ENCODE measurements at regions not wholly inside any gene's neighbourhood (a gene's known extent, or its start where the extent isn't known, plus 50 kb on each side); places are given as distances from the start of the nearest gene placed in this dataset.
"Not testable (repeated sequence)": the region's sequence is repeated elsewhere in the genome, so short reads cannot be mapped to it uniquely, and the experiment has no call there.

DNA sequence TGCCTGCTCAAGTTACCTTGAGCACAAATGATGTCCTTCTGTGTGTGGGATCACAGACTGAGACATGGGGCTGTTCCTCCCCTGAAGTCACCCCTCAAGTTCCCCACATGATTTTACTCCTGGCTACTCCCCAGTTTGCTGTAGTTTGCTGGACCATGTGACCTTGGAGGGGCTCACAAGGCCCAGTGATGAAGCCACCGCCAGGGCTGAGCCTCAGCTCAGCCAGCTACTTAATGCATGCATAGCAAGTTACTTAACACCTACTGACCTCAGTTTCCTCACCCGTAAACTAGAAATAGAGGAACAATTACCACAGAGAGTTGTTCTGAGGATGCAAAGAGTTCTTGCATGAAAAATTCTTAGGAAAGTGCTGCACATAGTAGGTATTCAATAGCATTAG, 283.7 kb upstream of the PLGLB2 start:
- not testable (repeated sequence) for ATAC-seq

DNA sequence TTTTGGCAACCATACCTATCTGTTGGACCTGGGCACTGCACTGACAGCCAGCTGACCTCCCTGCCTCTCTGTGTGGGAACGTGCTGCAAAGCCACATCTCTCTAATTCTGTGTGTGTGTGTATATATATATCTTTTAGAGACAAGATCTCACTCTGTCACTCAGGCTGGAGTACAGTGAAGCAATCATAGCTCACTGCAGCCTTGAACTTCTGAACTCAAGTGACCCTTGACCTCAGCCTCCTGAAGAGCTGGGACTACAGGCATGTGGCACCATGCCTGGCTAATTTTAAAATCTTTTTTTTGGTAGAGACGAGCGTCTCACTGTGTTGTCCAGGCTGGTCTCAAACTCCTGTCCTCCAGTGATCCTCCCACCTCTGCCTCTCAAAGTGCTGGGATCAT, 282.2 kb upstream of the PLGLB2 start:
- ATAC-seq: not testable (repeated sequence)

DNA sequence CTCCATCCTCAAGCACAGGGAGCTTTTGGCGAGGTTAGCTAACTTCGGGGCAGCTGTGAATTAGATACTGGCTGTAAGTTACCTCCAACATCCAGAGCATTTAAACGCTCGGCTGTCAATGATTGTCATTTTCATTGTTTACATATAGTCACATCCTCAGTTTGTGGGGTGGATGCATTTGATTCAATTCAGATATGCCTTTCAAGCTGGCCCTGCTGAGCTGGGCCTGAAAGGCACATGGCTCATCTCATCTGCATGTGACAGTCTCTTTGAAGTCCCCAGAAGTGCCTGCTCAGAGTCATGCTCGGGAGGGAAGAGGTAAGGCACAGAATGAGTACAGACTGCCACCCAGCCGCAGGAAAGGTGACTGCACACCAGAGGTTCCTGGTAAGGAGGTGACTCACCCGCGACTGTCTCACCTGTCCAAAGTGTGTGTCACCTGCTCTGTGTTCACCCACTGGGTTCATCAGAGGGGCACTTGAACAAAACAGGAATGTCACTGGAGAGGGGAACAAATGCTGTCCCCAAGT, 281.2 kb upstream of the PLGLB2 start:
- ATAC-seq: peak; percentile 100

DNA sequence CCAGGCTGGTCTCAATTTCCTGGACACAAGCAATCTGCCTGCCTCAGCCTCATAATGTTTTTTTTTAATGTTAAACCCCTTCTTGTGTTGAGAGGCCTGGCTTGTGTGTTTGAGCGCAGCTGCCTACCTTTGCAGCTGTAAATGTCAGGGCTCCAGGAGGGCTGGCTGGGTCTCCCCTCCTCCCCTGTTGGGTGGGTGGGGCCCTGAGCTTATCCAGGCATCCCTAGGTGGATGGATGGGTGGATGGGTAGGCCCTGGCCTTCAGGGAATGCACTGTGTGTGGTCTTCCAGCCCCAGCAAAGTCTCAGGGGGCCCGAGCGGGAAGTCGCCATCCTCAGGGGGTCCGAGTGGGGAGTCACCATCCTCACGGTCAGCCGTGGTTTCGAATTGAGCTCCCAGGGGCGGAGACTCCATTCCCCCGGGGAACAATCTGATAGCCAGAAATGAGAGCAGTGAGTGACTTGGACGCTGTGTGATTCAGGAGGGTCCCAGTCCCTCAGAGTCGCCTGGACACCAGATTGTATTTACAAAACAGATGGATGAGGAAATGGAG, 279.4 kb upstream of the PLGLB2 start:
- not testable (repeated sequence) for ATAC-seq

DNA sequence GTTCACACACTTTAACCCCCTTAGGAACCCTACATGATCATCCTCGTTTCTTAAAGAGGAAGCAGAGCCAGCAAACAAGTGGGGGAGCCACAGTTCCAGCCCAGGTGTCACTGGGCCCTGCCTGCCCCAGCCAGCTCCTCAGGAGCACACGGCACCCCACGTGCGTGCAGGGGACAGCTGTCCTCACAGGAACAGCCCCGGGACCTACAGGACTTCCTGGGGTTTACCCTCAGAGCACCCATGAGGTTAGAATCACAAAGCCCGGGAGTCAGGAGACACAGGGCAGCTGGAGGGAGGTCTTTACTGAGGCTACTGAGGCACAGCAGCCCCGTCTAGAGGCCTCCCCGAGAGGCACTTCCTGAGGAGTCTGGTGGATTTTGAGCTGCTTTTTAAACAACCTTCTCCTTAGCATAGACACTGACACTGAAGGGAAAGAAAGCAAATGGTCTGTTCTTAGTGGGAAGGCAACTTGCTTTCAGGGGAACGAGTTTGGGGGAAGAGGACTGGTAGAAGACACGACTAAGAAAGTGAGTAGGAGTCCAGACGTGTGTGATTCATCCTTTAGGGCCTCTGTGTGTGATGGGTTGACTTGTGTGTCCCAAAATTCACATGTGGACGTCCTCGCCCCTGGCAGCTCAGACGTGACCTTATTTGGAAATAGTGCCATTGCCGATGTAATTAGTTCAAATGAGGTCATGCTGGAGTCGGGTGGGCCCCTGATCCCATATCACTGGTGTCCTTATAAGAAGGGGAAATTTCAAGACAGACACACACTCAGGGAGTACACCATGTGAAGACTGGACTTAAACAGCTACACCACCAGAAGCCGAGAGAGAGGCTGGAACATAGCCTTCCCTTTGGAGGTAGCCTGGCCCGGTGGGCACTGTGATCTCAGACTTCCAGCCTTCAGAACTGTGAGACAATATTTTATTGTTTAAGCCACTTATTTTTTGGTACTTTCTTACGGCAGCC, 278.4 kb upstream of the PLGLB2 start:
- ATAC-seq: not testable (repeated sequence)

DNA sequence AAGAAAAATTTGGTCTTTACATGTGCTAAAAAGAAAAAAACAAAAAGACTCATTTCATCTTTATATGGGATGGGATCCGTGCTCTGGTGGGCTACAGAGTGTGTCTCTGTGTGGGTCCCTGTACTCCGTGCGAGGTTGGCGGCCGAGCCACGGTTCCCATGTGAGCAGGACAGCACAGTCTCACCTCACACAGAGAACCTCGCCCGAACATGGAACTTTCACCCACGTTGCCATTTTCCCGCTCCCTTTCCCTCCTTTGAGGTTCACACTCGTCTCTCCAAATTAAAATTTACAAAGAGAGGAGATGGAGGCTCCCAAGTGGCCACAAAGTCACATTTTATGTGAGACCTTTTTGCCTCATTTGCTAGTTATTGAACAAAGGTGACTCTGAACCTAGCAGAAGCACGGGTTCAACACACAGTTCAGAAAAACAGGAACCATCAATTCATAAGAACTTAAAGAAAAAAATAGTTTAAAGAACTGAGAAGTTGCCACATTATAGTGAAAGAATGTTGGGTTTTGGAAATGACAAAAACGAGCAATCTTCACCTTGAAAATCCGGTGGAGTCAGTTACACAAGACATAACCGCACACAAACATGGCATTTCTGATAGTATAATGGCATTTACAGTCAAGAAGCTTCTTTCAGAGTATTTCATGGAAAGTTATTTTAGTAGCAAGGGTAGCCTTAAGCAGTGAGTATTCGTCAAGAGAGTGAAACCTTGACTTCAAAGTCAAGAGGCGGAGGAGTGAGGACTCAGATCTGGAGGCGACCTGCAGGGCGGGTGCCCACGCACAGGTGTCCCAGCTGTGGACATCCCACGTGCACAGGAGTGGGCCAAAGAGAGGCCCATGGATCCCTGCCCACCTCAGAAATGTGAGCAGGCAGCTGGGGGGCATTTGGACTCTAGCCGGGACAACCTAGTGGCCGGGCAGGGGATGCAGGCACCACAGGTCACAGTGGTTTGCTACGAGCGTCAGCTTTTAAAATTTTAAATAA, 277.2 kb upstream of the PLGLB2 start:
- not testable (repeated sequence) for ATAC-seq

DNA sequence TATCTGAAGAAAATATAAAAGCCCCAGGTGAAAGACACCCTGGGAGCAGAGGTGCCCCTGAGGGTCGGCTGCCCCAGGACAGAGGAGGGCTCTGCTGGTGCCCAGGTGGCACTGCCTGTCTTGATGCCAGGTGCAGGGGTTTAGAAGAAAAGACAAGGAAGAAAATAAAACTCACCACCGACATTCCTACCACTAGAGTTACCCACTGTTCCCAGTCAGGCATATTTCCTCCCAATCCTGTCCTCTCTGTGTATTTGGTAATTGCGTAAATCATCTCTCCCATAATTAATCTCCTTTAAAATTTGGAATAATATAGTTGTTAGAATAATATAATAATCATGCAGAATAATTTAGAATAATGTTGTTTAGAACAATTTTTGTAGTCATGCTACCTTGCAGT, 276.4 kb upstream of the PLGLB2 start:
- not testable (repeated sequence) for ATAC-seq

DNA sequence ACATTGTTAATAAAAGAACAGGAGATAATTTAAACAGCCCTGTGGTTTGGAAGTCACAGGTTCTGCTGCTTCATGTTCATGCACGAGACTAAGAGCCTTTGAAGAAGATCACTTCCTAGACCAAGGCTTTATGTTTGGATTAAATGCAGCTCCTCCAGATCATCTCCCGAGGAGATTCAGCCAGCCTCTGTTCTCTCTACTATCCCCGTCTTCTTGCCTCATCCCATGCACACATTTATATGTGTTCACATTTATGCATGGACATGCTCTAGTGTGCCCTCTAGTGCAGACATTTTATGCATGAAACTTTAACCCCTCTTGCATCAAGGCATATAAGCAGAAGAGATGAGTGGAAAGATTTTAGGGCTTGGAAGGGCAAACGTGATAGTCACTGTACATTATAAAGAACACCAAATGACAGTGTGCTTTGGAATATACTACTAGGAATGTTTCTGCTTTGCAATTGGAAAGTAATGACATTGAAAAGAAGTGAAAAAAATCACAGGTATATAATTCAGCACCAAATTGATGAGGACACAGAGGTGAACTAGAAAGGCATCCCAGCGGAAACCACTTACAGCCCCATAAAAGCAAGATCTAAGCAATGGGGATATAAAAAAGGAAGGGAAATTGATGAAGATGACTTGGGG, 271.5 kb upstream of the PLGLB2 start:
- peak; percentile 78 for ATAC-seq

DNA sequence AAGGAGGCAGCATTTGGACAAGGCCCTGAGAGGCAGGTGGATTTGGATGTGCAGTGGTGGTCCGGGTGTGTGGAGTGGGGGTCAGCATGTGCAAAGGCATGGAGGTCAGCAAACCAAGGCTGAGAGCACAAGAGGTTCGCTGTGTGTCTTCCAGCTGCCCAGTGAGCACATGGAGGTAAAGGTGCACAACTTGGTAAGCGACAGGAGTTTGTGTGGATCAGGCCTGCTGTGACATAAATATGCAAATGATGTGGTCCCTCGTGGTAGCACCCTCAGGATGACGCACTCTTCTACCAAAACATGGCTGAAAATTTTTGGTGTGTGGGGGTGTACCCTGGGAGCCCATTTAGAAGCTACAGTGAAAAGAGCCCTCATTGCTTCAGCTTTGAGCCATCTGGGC, 271.0 kb upstream of the PLGLB2 start:
- not testable (repeated sequence) for ATAC-seq

DNA sequence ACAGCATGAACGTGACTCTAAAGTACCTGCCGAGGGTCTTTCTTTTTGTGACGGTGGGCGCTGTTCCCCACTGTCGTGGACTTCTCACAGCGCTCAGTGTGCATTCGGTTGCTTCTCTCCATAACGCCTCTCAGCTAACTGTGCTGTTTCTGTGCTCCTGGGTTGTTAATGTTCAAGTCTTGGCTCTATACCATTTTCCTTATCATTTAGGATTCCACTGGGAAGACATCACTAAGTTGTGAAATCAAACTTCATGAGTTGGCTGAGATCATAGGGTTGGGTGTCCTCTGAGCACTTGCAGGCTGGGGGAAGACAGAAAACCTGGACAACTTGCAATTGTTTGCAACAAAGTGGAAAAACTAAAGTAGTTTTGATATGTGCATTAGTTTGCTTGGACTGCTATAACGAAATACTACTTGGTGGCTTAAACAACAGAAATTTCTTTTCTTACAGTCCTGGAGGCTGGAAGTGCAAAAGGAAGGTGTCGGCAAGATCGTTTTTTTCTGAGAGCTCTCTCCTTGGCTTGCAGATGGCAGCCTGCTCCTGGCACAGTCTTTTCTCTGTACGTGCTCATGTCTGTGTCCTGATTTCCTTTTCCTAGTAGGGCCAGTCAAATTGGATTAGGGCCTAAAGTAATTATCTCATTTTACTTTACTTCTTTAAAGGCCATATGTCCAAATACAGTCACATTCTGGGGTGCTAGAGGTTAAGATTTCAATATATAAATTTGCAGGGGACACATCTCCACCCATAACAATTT, 270.0 kb upstream of the PLGLB2 start:
- ATAC-seq: not testable (repeated sequence)

DNA sequence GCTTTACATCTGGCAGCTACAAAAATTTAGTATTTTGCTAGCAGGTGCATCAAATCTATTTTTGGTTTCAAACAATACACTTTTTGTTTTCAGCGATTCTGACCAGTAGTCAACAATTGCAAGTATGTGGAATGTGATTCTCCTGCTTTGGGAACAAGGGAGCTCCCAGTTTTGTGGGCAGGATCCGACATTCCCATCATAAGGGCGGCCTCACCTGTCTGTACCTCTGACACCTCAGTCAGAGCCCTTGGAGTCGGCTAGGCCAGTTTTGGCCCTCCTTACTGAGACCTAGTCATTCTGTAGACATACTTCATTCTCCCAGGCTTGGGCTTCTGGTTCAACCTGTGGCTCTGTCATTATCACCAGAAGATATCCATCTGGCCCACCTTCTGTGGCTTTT, 269.0 kb upstream of the PLGLB2 start:
- ATAC-seq: not testable (repeated sequence)

DNA sequence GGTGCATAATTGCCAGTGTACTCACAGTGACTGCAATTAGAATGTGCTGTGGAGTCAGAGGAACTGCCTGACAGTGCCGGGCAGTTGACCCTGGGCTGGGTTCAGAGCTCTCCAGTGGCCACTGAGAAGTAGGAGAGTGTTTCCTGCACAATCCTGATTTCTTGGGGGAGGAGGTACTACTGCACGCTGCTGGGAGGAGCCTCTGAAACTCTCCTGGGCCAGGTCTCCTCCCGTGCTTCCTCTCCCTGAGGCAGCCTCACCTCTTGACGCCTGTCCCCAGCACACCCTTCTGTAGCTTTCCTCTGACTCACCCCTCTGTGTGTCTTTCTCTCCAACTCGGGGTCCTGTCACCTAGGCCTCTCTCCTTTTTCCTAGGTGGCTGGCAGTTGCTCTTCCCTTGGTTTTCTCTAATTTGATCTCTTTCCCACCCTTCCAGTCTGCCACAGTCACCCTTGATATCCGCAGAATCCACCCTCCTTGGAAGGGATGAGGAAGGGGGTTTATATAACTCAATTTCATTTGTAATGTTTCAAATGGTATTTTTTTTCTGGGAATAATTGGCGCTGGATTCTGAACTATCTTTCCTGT, 264.7 kb upstream of the PLGLB2 start:
- peak; percentile 93 for ATAC-seq

DNA sequence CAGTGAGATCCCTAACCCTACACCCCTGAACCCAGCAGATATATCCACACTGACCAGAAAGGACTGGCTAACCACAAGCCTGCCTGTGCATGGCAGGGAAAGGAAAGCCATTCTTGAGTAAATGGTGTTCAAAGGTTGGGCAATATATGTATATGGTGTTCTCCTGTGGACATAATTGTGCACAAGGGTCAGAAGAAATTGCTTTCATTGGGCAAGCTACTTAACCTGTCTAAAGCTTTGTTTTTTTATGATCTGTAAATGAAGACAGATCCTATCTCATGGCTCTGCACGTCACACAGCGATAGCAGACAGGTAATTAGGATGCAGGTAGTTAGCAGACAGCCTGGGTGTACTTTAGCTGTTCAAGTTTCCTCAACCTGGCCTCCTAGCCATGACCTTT, 263.5 kb upstream of the PLGLB2 start:
- not testable (repeated sequence) for ATAC-seq

DNA sequence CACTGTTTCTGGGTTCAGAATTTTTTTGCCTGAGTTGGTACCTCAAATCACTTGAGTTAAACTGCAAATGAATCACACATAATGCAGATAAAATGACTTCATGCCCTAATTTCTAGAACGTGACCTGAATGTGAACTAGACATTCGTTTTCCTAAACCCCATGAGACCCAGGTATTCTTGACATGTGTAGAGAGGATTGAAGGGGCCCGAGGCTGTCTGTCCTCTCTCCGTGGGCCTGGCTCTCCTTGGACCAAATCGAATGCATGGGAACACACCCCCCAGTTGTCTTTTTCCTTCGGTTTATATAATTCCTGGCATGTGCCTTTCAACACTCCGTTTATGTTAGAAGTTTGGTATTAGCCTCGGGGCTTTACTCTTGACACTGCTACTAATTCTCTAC, 262.4 kb upstream of the PLGLB2 start:
- ATAC-seq: not testable (repeated sequence)

DNA sequence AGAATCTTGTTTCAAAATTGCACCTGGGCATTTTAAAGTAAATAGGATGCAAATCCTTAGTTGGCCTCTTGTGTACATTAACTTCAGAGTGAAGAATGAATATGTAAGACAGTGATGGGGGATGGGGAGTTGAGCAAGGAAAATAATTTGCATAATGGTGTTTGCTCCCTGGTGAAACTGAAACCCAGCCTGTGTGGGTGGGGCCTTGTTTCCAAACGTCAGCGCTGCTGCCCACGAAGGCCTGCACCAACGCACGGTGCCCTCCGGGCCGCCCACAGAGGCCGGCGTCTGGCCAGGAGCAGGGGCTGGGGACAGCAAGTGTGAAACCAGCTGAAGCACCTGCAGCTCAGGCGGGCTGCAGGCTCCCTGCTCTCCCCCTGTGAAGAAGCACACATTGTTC, 262.0 kb upstream of the PLGLB2 start:
- ATAC-seq: peak; percentile 85

DNA sequence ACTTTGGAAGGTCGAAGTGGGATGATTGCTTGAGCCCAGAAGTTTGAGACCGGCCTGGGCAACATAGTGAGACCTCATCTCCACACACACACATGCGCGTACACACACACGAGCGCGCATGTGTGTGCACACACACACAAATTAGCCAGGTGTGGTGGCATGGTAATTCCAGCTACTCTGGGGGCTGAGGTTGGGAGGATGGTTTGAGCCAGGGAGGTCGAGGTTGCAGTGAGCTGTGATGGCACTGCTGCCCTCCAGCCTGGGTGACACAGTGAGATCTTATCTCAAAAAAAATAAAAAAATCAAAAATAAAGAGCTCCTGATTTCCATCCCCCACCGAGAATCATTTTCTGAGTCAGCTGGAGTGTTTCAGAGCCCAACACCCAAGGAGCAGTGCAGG, 261.5 kb upstream of the PLGLB2 start:
- ATAC-seq: not testable (repeated sequence)

DNA sequence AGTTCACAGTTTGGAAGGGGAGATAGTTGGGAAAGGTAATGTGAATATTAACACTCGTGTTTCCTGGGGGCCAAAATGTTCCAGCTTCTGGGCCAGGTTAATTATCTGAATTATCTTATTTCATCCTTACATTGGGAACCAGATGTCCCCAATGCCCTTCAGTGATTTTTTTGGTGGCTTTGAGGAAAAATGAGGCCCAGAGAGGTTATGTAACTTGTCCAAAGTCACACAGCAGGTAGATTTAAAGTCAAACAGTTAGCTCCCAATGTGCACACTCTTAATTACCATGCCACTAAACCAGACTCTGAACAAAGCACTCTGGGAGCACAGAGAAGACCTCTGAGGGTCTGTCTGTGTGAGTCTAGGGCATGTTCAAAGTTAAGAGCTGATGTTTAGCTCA, 259.9 kb upstream of the PLGLB2 start:
- ATAC-seq: not testable (repeated sequence)

DNA sequence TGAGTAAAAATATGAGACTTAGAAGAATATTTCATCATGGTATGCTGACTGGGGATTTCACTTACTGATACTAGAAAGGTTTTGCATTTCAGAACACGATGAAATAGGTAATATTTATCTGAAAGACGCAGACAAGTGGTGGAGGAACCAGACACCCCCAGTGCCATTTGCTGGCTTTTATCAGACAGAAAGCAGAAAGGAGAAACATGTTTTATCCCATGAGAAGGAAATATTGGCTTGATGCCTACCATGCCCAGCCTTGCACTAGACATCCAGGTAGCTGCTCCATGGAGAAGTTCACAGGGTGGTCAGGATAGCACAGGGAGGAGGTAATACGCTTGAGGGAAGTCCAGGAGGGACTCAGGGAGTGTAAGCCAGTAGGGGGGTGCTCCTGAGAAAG, 258.9 kb upstream of the PLGLB2 start:
- not testable (repeated sequence) for ATAC-seq

DNA sequence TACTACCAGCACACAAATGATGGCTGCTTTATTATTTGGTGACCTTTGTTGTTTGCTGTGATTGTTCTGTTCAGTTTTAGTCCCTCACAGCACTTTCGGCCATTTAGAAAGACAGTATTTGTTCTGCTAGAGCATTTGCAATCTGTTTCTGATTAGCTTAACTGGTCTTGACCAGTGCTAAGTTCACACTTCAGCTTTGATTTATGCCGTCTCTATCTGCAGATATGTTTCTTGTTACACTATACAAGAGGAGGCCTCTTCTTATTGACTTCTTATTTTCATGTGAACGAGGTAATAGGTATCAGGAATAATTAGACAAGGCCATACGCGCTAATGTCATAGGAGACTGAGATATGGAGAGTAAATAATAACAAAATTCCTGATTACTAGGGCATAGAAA, 253.0 kb upstream of the PLGLB2 start:
- not testable (repeated sequence) for ATAC-seq

DNA sequence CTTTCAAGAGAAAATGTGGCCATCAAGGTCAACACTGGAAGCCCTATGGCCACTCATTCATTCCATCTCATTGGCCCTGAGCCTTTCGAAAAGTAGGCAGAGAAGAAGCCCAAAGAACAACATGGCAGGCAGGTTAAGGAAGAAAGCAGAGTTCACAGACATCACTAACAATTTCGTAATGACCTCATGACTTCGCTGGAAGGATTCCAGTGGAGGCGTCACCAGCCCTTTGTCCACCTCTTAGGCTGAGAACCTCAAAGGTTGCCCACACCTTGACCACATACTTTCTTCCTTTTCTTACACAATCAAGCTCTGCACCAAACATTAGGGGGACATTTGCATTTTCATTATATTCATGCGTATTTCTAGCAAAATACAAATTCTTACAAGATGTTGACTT, 252.4 kb upstream of the PLGLB2 start:
- not testable (repeated sequence) for ATAC-seq
